Tibial artery (tissue), 4 donors: ENCODE measurements at regions not wholly inside any gene's neighbourhood (a gene's known extent, or its start where the extent isn't known, plus 50 kb on each side); places are given as distances from the start of the nearest gene placed in this dataset.

ENCODE experiments used
- DNase-seq, 2 donors: peaks; one replicate each; pipeline ENCODE4 v3.0.0-alpha.2; 2019
- H3K27ac ChIP-seq, 2 donors: fragments of 200-600 bp; sonication (generic) in 1 of 2; 1 replicate in 1 of 2; 2 replicates in 1 of 2; pipeline ENCODE4 v1.5.1; 2018 to 2019; ENCODE audit warnings: mild to moderate bottlenecking in 1 of 2
- H3K27me3 ChIP-seq, 2 donors: fragments of 200-600 bp; sonication (generic) in 1 of 2; one replicate each; pipeline versions ENCODE4 v1.5.1 to v1.6.0; 2016 to 2019
- H3K36me3 ChIP-seq, 3 donors: fragments of 200-600 bp; sonication (generic) in 2 of 3; one replicate each; pipeline ENCODE4 v1.5.1; 2016 to 2019; ENCODE audit warnings: mild to moderate bottlenecking in 2 of 3
- H3K4me1 ChIP-seq, 4 donors: fragments of 200-600 bp; sonication (generic) in 2 of 4; 1 replicate in 3 of 4; 2 replicates in 1 of 4; pipeline ENCODE4 v1.5.1; 2016 to 2019
- H3K4me3 ChIP-seq, 2 donors: fragments of 200-600 bp; sonication (generic) in 1 of 2; 1 replicate in 1 of 2; 2 replicates in 1 of 2; pipeline ENCODE4 v1.5.1; 2018 to 2019; ENCODE audit warnings: mild to moderate bottlenecking in 2 of 2
- H3K9me3 ChIP-seq, 3 donors: fragments of 200-600 bp; sonication (generic) in 1 of 3; one replicate each; pipeline ENCODE4 v1.5.1; 2016 to 2019
- CTCF ChIP-seq, 2 experiments: fragments of 200-600 bp in 1 of 2; fragments of 450-650 bp in 1 of 2; IDR thresholded peaks; one replicate each; pipeline ENCODE4 v1.5.1; 2017 to 2019; ENCODE audit warnings: antibody characterized with exemption in 2 of 2, mild to moderate bottlenecking in 1 of 2, moderate library complexity in 1 of 2
- intact Hi-C: fragments of 100-400 bp; cut with DNase I; formaldehyde crosslinking; loops from one replicate; pipeline ENCODE4 v1.15.0; 2023; ENCODE audit warnings: low total_unique reads

DNA sequence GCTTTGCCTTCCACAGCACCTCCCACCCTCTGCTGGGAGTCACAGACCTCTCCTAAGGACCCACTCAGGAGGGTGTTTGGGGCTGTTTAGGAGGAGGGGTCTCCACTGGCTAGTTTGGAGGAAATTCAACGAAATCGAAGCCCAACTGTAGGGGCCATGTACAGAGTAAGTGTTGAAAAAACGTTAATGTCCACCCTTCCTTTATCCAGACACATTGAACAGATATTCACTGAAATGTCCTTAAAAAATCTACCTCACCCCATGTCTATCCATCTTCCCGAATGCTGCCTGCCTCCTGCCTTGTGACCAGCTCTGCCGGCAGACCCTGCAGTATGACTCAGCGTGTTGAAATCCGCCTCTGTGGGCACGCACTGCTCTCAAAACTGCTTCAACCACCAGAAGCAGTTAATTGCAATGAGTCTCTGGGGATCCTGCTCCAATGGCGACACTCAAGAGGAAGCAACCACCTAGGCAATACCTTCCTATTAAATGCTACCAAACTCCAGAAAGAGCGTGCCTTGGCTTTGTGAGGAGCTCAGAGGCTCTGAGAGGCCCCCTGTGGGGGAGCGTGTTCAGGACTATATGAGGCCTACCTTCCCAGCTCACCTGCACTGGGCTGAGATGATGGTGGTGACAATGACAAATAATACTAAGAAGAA lies 61.4 kb upstream of the RTN4 start:
- H3K4me3 ChIP-seq: peak overlapping the region in 1 of 2 donors; percentile 21
- intact Hi-C loops: loop anchor here (5.0 kb wide), 1 partner anchor 46 kb away; no protein-coding TSS in a partner anchor
- DNase-seq: peak; percentile 90 to 94
- H3K4me1 ChIP-seq: peaks cover 6 to 65% (median 25%) of the 10 kb centered on the region in 4 donors
- H3K36me3 ChIP-seq: no peaks in the 10 kb centered on the region
- H3K27me3 ChIP-seq: no peaks in the 10 kb centered on the region
- no peak for TF ChIP-seq CTCF (IDR thresholded peaks at IDR 0.05)
- H3K27ac ChIP-seq: peak overlapping the region; percentile 89 to 93
- H3K9me3 ChIP-seq: no peaks in the 10 kb centered on the region

- H3K27me3 ChIP-seq: no peaks in the 10 kb centered on the region
- no peaks in the 10 kb centered on the region for H3K9me3 ChIP-seq
- no peaks in the 10 kb centered on the region for H3K36me3 ChIP-seq
- H3K27ac ChIP-seq: peak overlapping the region; percentile 89 to 93
- intact Hi-C loops: loop anchor here (5.0 kb wide), 1 partner anchor 46 kb away; no protein-coding TSS in a partner anchor
- TF ChIP-seq CTCF (IDR thresholded peaks at IDR 0.05): no peak
- no peak overlapping the region for H3K4me3 ChIP-seq
- DNase-seq: no peak
- peaks cover 6 to 65% (median 25%) of the 10 kb centered on the region in 4 donors for H3K4me1 ChIP-seq
These were observed 60.9 kb upstream of the RTN4 start for GRCh38 chr2:55111230-55111569.

GRCh38 chr2:55109219-55109891 lies 59.1 kb upstream of the RTN4 start:
- no peak for DNase-seq
- Histone ChIP-seq H3K4me3 (no peak overlapping the region), H3K36me3 (no peaks in the 10 kb centered on the region), H3K4me1 (peaks cover 6 to 65% (median 25%) of the 10 kb centered on the region in 4 donors), H3K27ac (peak overlapping the region; percentile 34 to 89), H3K9me3 (no peaks in the 10 kb centered on the region), H3K27me3 (no peaks in the 10 kb centered on the region)
- TF ChIP-seq CTCF (IDR thresholded peaks at IDR 0.05): no peak
- intact Hi-C loops: no loop called here

DNA sequence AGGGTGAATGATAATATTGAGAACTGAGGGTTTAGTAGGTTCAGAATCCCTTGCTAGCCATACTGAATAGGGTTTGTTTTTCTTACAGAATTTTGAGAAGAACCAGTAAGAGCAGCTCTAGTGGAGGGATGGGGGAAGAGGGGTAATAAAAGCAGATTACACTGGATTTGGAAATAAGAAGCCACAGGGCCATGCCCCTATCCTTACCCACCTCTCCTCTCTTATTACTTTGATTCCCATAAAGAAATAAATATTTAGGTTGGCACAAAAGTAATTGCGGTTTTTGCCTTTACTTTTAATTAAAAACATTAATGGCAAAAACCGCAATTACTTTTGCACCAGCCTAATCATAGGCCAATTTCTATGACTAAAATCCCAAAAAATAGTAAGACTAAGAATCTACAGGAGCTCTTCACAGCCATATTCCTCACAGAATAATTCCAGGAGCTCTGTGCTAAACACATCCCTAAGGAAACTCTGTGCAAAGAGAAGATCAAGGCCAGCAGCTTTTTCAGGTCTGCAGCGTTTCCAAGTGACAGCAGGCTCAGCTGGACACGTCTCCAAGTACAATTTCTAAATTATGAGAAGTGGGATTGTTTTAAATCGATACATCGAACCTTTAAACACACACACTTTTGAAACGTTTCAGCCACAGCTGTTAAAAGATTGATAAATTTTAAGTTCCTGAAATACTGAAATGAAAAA lies 58.4 kb upstream of the RTN4 start:
- no peaks in the 10 kb centered on the region for H3K27me3 ChIP-seq
- peak overlapping the region; percentile 46 to 89 for H3K27ac ChIP-seq
- H3K36me3 ChIP-seq: no peaks in the 10 kb centered on the region
- H3K9me3 ChIP-seq: no peaks in the 10 kb centered on the region
- DNase-seq: no peak
- intact Hi-C loops: no loop called here
- H3K4me3 ChIP-seq: no peak overlapping the region
- H3K4me1 ChIP-seq: peaks cover 6 to 64% (median 25%) of the 10 kb centered on the region in 4 donors
- TF ChIP-seq CTCF (IDR thresholded peaks at IDR 0.05): no peak

DNA sequence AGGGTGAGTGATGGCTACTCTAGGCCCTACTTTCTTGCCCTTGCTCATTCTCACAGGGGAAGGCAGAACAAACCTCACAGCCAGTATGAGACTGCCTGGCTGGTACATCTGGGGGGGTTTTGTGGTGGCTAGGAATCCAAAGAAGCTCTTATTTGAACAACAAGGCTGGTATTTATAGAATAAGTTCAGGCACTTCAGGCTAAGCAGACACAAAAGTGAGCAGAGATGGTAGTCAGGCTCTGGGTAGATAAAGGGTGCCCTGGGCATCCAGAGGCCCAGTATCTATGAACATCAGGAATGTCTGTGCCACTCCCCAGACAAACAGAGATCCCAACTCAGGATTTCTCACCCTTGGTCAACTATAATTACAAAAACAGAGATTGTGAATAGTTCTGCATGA lies 57.2 kb upstream of the RTN4 start:
- DNase-seq: no peak
- no peaks in the 10 kb centered on the region for H3K36me3 ChIP-seq
- no peaks in the 10 kb centered on the region for H3K27me3 ChIP-seq
- TF ChIP-seq CTCF (IDR thresholded peaks at IDR 0.05): no peak
- H3K27ac ChIP-seq: peak overlapping the region; percentile 46 to 89
- no peaks in the 10 kb centered on the region for H3K9me3 ChIP-seq
- H3K4me1 ChIP-seq: peaks cover 6 to 62% (median 16%) of the 10 kb centered on the region in 4 donors
- intact Hi-C loops: no loop called here
- no peak overlapping the region for H3K4me3 ChIP-seq
